Ishikawa (cell line): ENCODE measurements at regions not wholly inside any gene's neighbourhood (a gene's known extent, or its start where the extent isn't known, plus 50 kb on each side); places are given as distances from the start of the nearest gene placed in this dataset.

Experiments
- CEBPB ChIP-seq: IDR thresholded peaks from 2 replicates; pipeline ENCODE4 v1.6.1; 2012
- CREB1 ChIP-seq: IDR thresholded peaks from 2 replicates; pipeline ENCODE4 v1.6.1; 2012; ENCODE audit warnings: low read depth
- EGR1 ChIP-seq: IDR thresholded peaks from 2 replicates; pipeline ENCODE4 v1.6.1; 2012
- EP300 ChIP-seq: IDR thresholded peaks from 2 replicates; pipeline ENCODE4 v1.6.1; 2012; ENCODE audit warnings: borderline replicate concordance
- FOXM1 ChIP-seq: IDR thresholded peaks from 2 replicates; pipeline ENCODE4 v1.6.1; 2012; ENCODE audit warnings: low read depth, borderline replicate concordance
- MAX ChIP-seq: IDR thresholded peaks from 2 replicates; pipeline ENCODE4 v1.6.1; 2012
- NFIC ChIP-seq: IDR thresholded peaks from 2 replicates; pipeline ENCODE4 v1.6.1; 2012
- RAD21 ChIP-seq: IDR thresholded peaks from 2 replicates; pipeline ENCODE4 v1.6.1; 2012; ENCODE audit warnings: low read depth
- TAF1 ChIP-seq: IDR thresholded peaks from 2 replicates; pipeline ENCODE4 v1.6.1; 2012; ENCODE audit warnings: low read depth, mild to moderate bottlenecking
- TCF12 ChIP-seq: IDR thresholded peaks from 2 replicates; pipeline ENCODE4 v1.6.1; 2012; ENCODE audit warnings: low read depth
- TEAD4 ChIP-seq: IDR thresholded peaks from 2 replicates; pipeline ENCODE4 v1.6.1; 2012
- YY1 ChIP-seq: IDR thresholded peaks from 2 replicates; pipeline ENCODE4 v1.6.1; 2012; ENCODE audit warnings: low read depth
- ZBTB7A ChIP-seq: IDR thresholded peaks from 2 replicates; pipeline ENCODE4 v1.6.1; 2012; ENCODE audit warnings: low read depth
- TF ChIP-seq, protein P1 (sequence below): IDR thresholded peaks from 2 replicates; pipeline ENCODE4 v1.6.1; 2012
- TF ChIP-seq, protein P2 (sequence below): IDR thresholded peaks from 2 replicates; pipeline ENCODE4 v1.6.1; 2012; ENCODE audit warnings: low read depth, mild to moderate bottlenecking

DNA sequence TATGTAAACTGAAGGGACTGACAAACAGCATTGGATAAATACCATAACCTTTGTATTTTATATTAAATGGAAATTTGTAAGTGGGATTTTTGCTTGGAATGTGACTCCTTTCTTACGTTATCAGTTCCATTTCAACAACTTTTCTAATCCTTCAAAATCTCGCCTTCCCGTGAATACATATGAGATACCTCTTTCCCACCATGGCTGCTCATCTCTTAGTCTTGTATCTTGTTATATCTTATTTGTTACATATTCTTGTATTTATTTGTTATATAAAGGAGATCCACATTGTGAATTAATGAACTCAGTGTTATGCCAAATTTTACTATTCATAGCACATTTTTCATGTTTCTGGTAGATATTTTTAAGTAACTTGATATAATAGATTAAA lies 623.7 kb downstream of the MCTP2 start:
- TF ChIP-seq CEBPB (no peak), FOXM1 (no peak), TEAD4 (no peak), EP300 (no peak), MAX (no peak), NFIC (no peak), TCF12 (no peak), TAF1 (no peak), CREB1 (no peak), RAD21 (no peak), EGR1 (no peak)
- TF ChIP-seq, protein P1, sequence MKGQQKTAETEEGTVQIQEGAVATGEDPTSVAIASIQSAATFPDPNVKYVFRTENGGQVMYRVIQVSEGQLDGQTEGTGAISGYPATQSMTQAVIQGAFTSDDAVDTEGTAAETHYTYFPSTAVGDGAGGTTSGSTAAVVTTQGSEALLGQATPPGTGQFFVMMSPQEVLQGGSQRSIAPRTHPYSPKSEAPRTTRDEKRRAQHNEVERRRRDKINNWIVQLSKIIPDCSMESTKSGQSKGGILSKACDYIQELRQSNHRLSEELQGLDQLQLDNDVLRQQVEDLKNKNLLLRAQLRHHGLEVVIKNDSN = no peak
- TF ChIP-seq, protein P2, sequence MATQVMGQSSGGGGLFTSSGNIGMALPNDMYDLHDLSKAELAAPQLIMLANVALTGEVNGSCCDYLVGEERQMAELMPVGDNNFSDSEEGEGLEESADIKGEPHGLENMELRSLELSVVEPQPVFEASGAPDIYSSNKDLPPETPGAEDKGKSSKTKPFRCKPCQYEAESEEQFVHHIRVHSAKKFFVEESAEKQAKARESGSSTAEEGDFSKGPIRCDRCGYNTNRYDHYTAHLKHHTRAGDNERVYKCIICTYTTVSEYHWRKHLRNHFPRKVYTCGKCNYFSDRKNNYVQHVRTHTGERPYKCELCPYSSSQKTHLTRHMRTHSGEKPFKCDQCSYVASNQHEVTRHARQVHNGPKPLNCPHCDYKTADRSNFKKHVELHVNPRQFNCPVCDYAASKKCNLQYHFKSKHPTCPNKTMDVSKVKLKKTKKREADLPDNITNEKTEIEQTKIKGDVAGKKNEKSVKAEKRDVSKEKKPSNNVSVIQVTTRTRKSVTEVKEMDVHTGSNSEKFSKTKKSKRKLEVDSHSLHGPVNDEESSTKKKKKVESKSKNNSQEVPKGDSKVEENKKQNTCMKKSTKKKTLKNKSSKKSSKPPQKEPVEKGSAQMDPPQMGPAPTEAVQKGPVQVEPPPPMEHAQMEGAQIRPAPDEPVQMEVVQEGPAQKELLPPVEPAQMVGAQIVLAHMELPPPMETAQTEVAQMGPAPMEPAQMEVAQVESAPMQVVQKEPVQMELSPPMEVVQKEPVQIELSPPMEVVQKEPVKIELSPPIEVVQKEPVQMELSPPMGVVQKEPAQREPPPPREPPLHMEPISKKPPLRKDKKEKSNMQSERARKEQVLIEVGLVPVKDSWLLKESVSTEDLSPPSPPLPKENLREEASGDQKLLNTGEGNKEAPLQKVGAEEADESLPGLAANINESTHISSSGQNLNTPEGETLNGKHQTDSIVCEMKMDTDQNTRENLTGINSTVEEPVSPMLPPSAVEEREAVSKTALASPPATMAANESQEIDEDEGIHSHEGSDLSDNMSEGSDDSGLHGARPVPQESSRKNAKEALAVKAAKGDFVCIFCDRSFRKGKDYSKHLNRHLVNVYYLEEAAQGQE = no peak

DNA sequence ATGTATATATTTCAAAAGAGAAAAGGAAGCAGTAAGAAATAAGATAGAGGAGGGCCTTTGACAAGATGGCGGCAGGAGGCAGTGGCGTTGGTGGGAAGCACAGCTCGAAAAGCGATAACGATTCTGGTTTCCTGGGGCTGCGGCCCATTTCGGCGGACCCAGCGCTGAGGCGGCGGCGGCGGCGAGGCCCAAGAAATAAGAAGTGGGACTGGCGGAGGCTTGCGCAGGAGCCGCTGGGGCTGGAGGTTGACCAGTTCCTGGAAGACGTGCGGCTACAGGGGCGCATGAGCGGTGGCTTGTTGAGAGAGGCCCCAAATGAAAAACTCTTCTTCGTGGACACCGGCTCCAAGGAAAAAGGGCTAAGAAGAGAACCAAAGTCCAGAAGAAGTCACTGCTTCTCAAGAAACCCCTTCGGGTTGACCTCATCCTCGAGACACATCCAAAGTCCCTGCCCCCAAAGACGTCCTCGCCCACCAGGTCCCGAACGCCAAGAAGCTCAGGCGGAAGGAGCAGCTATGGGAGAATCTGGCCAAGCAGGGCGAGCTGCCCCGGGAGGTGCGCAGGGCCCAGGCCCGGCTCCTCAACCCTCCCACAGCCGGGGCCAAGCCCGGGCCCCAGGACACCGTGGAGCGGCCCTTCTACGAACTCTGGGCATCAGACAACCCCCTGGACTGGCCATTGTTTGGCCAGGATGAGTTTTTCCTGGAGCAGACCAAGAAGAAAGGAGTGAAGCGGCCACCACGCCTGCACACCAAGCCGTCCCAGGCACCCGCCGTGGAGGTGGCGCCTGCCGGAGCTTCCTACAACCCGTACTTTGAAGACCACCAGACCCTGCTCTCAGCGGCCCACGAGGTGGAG lies 624.3 kb downstream of the MCTP2 start:
- no peak for TF ChIP-seq MAX
- TF ChIP-seq, protein P2 = no peak
- no peak for TF ChIP-seq CEBPB

DNA sequence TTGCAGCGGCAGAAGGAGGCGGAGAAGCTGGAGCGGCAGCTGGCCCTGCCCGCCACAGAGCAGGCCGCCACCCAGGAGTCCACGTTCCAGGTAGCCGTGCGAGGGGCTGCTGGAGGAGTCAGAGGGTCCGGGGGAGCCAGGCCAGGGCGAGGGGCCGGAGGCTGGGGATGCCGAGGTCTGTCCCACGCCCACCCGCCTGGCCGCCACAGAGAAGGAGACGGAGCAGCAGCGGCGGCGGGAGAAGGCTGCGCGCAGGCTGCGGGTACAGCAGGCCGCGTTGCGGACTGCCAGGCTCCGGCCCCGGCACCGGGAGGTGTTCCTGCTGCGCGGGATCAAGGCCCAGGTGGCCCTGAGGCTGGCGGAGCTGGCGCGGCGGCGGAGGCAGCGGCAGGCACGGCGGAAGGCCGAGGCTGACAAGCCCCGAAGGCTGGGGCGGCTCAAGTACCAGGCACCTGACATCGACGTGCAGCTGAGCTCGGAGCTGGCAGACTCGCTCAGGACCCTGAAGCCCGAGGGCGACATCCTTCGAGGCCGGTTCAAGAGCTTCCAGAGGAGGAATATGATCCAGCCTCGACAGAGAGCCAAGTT lies 625.0 kb downstream of the MCTP2 start:
- no peak for TF ChIP-seq ZBTB7A
- no peak for TF ChIP-seq CEBPB
- no peak for TF ChIP-seq RAD21
- no peak for TF ChIP-seq TEAD4
- no peak for TF ChIP-seq EGR1
- TF ChIP-seq EP300 = no peak
- no peak for TF ChIP-seq CREB1
- no peak for TF ChIP-seq MAX
- no peak for TF ChIP-seq YY1
- TF ChIP-seq, protein P1 = no peak
- no peak for TF ChIP-seq TCF12
- TF ChIP-seq NFIC = no peak
- TF ChIP-seq FOXM1 = no peak

DNA sequence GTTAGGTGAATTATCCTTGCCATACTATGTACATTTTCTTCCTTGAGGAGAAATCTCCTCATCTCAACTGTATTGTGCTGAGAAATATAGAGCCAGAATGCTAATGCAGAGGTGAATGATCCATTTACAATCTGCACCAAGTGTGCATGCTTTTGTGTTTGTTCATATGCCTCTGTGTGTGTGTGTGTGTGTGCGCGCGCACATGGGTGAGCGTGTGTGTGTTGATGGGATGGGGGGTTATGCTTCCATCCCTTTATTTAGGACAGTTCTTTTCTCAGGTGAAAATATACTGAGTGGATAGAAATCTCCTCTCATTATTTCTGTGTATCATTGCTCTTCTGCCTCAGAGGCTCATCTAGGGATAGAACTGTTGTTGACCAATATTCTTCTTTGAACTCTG lies 626.1 kb downstream of the MCTP2 start:
- TF ChIP-seq TEAD4 (no peak), MAX (no peak), FOXM1 (no peak), YY1 (no peak), CEBPB (no peak), TAF1 (no peak), RAD21 (no peak), EP300 (no peak), CREB1 (no peak), ZBTB7A (no peak)
- TF ChIP-seq, protein P1 = no peak
- TF ChIP-seq, protein P2 = no peak
